Vagina (tissue), 2 donors: ENCODE measurements at regions not wholly inside any gene's neighbourhood (a gene's known extent, or its start where the extent isn't known, plus 50 kb on each side); places are given as distances from the start of the nearest gene placed in this dataset.

Experiments
- CTCF ChIP-seq, 3 experiments: fragments of 450-650 bp in 2 of 3; fragments of 200-600 bp in 1 of 3; sonication (generic) in 1 of 3; IDR thresholded peaks; one replicate each; pipeline ENCODE4 v1.5.1; 2017 to 2019; ENCODE audit warnings: antibody characterized with exemption in 3 of 3, mild to moderate bottlenecking in 2 of 3, moderate library complexity in 2 of 3
- POLR2A ChIP-seq, 2 donors: fragments of 450-650 bp; IDR thresholded peaks; one replicate each; pipeline ENCODE4 v1.6.1; 2017; ENCODE audit warnings: antibody characterized with exemption in 2 of 2, mild to moderate bottlenecking in 2 of 2, moderate library complexity in 2 of 2

GRCh38 chr6:166687070-166687878, 60.2 kb upstream of the RPS6KA2 start:
- TF ChIP-seq CTCF (IDR thresholded peaks at IDR 0.05) (no peak), POLR2A (IDR thresholded peaks at IDR 0.05) (no peak)
